GM18861 (cell line): ENCODE measurements at regions not wholly inside any gene's neighbourhood (a gene's known extent, or its start where the extent isn't known, plus 50 kb on each side); places are given as distances from the start of the nearest gene placed in this dataset.
"Not testable (repeated sequence)": the region's sequence is repeated elsewhere in the genome, so short reads cannot be mapped to it uniquely, and the experiment has no call there.

Source experiments
- ATAC-seq: cut with Tn5 transposase; IDR thresholded peaks from one replicate; pipeline ENCODE4 v1.9.1; 2021; ENCODE audit not compliant: unreplicated experiment

DNA sequence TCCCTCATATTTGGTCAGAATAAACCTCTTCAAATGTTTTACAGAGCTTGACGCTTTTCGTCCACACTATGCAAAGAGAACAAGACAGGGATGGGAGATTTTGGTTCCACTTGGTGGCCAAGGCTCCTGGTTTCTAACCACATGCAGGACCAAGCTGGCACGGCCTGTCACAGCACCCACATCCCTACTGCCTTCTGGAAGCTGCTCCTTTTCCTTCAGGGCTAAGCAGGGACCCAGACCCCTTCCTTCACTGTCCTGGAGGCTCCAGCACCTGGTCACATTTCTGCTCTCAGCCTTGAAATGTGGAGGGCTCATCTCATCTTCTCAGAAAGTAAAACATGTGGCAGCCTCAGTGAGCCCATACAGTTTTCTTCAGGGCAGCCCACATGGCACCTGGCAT is 50.4 kb upstream of the ARHGEF7 start:
- ATAC-seq = no peak

DNA sequence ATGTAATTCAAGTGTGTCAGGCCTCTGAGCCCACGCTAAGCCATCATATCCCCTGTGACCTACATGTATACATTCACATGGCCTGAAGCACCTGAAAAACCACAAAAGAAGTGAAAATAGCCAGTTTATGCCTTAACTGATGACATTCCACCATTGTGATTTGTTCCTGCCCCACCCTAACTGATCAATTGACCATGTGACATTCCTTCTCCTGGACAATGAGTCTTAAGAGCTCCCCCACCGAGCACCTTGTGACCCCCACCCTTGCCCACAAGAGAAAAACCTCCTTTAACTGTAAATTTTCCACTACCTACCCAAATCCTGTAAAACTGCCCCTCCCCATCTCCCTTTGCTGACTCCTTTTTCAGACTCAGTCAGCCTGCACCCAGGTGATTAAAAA is 52.1 kb upstream of the ARHGEF7 start:
- no peak for ATAC-seq

DNA sequence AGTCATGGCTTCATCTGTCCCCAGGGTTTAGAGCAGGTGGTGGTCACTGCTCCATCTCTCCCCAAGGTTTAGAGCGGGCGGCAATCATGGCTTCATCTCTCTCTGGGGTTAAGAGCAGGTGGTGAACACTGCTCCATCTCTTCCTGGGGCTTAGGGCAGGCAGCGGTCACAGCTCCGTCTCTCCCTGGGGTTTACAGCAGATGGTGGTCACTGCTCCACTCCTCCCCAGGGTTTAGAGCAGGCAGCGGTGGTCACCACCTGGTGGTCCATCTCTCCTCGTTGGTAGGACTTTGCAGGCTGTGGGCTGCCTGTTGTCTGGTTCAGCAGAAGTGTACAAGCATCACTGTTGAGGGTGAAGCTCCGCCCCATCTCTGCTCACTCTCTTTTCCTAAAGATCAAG is 52.8 kb upstream of the ARHGEF7 start:
- no peak for ATAC-seq

- no peak for ATAC-seq
These were observed 53.6 kb upstream of the ARHGEF7 start for GRCh38 chr13:111061358-111062045.

GRCh38 chr13:111060237-111060919 is 54.7 kb upstream of the ARHGEF7 start:
- ATAC-seq = no peak

DNA sequence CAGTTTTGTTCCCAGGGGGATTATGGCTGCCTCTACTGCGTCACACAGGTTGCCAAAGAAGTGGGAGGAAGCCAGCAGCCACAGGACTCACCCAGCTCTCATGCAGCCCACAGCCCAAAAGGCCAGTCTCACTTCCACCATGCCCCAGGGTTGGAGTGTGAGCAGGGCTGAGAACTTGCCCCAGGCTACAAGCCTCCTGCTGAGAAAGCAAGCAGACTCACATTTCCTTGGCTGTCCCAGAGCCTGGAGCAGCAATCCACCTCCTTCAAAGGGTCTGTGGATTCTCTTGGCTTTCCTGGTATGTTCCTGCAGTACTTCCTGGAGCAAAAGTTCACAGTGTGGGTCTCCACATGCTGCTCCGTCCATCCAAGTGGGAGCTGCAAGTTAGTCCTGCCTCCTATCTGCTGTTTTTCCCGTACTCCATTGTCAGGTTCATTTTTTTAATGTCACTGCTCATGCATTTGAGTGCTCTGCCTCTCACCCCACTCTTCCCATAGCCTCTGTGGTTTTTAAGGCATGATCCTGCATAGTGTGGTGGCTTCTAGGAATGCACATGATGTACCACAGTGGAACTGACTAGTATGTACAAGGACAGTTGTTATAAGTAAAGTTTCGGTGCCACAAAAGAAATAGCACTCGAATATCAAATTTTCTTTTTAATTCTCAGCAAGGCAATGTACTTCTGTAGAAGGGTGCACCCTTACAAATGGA is 56.2 kb upstream of the ARHGEF7 start:
- no peak for ATAC-seq

- not testable (repeated sequence) for ATAC-seq
These were observed 56.8 kb upstream of the ARHGEF7 start for GRCh38 chr13:111058339-111058738.

DNA sequence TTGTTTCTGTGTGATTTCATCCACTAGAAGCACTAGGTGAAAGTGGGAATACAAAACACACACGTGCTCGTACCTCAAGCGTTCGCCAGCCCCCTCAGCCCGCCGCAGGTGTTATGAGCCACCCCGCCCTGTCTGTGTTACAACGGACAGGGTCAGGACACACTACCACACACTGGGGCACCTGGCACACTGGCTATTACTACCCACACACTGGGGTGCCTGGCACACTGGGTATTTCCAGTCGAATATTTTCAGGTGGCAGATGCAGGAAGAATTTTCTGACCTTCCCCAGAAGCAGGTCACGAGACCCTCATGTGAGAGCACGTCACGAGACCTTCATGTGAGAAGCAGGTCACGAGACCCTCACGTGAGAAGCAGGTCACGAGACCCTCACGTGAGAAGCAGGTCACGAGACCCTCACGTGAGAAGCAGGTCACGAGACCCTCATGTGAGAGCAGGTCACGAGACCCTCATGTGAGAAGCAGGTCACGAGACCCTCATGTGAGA is 63.3 kb upstream of the ARHGEF7 start:
- not testable (repeated sequence) for ATAC-seq

DNA sequence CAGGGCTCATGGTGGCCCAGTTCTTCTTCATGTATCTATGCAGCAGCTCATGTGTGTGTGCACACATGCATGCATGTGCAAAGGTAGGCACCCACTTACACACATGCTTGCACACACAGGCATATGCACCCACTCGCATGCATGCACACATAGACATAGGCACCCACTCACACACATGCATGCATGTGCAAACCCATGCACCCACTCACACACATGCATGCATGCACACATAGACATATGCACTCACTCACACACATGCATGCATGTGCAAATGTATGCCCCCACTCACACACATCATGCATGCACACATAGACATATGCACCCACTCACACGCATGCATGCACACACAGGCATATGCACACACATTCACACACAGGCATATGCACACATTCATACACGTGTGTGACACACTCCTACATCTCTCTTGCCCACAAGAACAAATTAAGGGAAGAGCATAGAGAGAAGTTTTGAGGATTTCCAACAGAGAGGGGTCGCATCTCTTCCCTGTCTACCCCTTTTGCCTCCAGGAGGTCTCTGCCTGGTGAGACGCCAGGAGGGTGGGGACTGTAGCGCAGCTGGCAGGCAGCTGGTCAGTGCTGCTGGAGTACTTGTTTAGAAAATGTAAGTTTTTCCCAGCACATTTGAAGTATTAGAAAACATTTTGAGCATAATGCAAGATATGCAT is 63.9 kb upstream of the ARHGEF7 start:
- ATAC-seq = no peak

GRCh38 chr13:111050539-111050879 is 64.6 kb upstream of the ARHGEF7 start:
- ATAC-seq = no peak

- no peak for ATAC-seq
These were observed 65.1 kb upstream of the ARHGEF7 start for GRCh38 chr13:111049791-111050538.

GRCh38 chr13:111048387-111048786 is 66.7 kb upstream of the ARHGEF7 start:
- no peak for ATAC-seq

GRCh38 chr13:111047326-111047725 is 67.8 kb upstream of the ARHGEF7 start:
- ATAC-seq = no peak

DNA sequence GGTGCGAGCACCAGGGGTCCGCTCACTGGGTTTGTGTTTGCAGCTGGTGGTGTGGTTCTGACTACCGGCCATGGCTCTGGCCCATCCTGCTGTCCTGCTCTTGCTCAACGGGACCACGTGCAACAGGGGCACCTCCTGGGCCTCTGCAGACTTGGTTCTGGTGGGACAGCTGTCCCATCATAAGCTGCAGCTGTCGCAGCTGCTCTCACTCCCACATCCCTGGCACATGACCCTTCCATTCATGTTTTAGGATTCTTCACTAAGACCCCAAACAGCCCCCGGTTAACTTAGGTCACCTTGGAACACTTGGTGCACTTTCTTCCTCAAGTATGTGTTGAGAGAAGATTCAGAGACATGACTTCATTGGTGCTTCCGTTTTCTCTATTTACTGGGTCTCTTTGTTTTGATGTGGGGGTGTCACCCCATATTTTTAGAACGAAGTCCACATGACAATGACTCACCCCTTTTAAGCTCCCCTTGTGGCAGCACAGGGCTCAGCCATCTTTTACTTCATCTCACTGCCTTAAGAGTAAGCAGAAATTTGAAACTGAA is 68.4 kb upstream of the ARHGEF7 start:
- peak; percentile 76 for ATAC-seq

- ATAC-seq = no peak
These were observed 69.9 kb upstream of the ARHGEF7 start for GRCh38 chr13:111045170-111045569.

GRCh38 chr13:111044087-111044830 is 70.9 kb upstream of the ARHGEF7 start:
- ATAC-seq = no peak

- peak; percentile 45 for ATAC-seq
These were observed 71.5 kb upstream of the ARHGEF7 start for GRCh38 chr13:111043575-111043982.

GRCh38 chr13:111042661-111043226 is 72.4 kb upstream of the ARHGEF7 start:
- no peak for ATAC-seq

DNA sequence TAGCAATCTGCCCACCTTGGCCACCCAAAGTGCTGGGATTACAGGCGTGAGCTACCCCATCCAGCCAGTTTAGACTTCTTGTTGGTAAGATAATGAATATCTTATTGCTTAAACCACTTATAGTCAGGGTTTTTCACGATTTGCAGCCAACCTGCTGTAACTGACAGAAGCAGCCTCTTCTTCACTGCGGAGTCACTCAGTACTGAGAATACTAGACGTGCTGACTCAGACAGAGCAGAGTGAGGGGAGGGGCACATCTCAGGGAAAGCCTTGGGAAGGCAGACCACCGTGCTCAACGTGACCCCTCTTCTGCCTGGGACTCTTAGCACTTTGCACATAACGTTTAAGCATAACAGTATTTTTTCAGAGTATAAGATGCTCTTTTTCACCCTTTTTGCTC is 74.3 kb upstream of the ARHGEF7 start:
- ATAC-seq = no peak
